ENCODE measurements at regions not wholly inside any gene's neighbourhood (a gene's known extent, or its start where the extent isn't known, plus 50 kb on each side); places are given as distances from the start of the nearest gene placed in this dataset.

DNA sequence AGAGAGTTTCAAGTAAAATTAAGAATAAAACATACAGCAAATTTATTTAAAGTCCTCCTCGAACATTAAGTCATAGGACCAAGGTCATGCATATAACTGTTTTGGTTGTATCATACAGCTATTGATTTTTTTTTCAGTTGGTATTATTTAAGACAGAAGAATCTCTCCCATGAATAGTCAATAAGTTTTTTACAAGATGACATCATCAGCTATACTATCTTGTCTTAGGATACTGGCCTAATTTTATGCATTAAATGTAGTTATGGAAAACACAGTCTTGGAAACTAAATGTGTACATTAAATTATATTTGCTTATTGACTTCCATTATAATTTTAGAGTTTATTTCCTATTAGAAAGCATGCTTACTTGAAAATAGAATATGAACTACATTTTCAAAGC is 755.9 kb downstream of the PCDH19 start:
- Histone ChIP-seq H3K4me3 (ENCODE audit: low read length in 2 of 2) (no peak overlapping the region), H3K4me1 (ENCODE audit: control insufficient read depth in 2 of 2, insufficient read depth in 2 of 2, low read length in 2 of 2) (no peaks in the 10 kb centered on the region), H3K27me3 (ENCODE audit: control insufficient read depth in 2 of 2, insufficient read depth in 1 of 2, low read length in 1 of 2) (no peaks in the 10 kb centered on the region), H3K27ac (ENCODE audit: low read depth in 1 of 2, low read length in 1 of 2) (no peak overlapping the region), H3K36me3 (ENCODE audit: control insufficient read depth in 2 of 2, insufficient read depth in 2 of 2, low read length in 1 of 2) (no peaks in the 10 kb centered on the region), H3K9me3 (ENCODE audit: control insufficient read depth in 2 of 2, insufficient read depth in 1 of 2, low read length in 1 of 2) (no peaks in the 10 kb centered on the region)
- no peak for DNase-seq (ENCODE audit: low read depth in 6 of 9, low spot score in 9 of 9)
- WGBS: 94% methylated on average over 1 of the region's 1 CpG

- WGBS: 93% methylated on average over 1 of the region's 1 CpG
- no peaks in the 10 kb centered on the region for H3K27me3 ChIP-seq (ENCODE audit: control insufficient read depth in 2 of 2, insufficient read depth in 1 of 2, low read length in 1 of 2)
- no peak overlapping the region for H3K4me3 ChIP-seq (ENCODE audit: low read length in 2 of 2)
- no peaks in the 10 kb centered on the region for H3K4me1 ChIP-seq (ENCODE audit: control insufficient read depth in 2 of 2, insufficient read depth in 2 of 2, low read length in 2 of 2)
- no peaks in the 10 kb centered on the region for H3K9me3 ChIP-seq (ENCODE audit: control insufficient read depth in 2 of 2, insufficient read depth in 1 of 2, low read length in 1 of 2)
- H3K27ac ChIP-seq (ENCODE audit: low read depth in 1 of 2, low read length in 1 of 2): no peak overlapping the region
- H3K36me3 ChIP-seq (ENCODE audit: control insufficient read depth in 2 of 2, insufficient read depth in 2 of 2, low read length in 1 of 2): no peaks in the 10 kb centered on the region
- DNase-seq (ENCODE audit: low read depth in 6 of 9, low spot score in 9 of 9): no peak
Measured at GRCh38 chrX:99653352-99653751, 756.7 kb downstream of the PCDH19 start.

DNA sequence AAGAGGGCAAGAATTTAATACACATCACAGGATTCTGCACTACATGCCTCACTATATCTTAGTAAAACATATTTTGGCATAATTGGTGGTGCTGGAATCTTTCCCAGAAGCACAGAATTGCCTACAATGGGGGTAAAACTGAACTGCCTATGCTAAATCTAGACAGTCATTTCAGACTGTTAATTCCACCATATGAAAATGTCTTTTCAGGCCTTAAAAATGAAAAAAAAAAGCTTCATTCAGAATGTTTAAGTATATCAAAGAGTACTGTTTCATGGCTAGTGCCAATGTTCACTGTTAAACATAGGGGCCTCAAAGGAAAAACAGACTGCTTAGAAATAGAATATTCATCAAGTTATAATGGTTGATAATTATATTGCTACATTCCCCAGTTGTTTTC is 797.0 kb downstream of the PCDH19 start:
- Histone ChIP-seq H3K27me3 (ENCODE audit: control insufficient read depth in 2 of 2, insufficient read depth in 1 of 2, low read length in 1 of 2) (no peaks in the 10 kb centered on the region), H3K9me3 (ENCODE audit: control insufficient read depth in 2 of 2, insufficient read depth in 1 of 2, low read length in 1 of 2) (no peaks in the 10 kb centered on the region), H3K4me3 (ENCODE audit: low read length in 2 of 2) (no peak overlapping the region), H3K4me1 (ENCODE audit: control insufficient read depth in 2 of 2, insufficient read depth in 2 of 2, low read length in 2 of 2) (no peaks in the 10 kb centered on the region), H3K27ac (ENCODE audit: low read depth in 1 of 2, low read length in 1 of 2) (no peak overlapping the region), H3K36me3 (ENCODE audit: control insufficient read depth in 2 of 2, insufficient read depth in 2 of 2, low read length in 1 of 2) (no peaks in the 10 kb centered on the region)
- no peak for DNase-seq (ENCODE audit: low read depth in 6 of 9, low spot score in 9 of 9)

DNA sequence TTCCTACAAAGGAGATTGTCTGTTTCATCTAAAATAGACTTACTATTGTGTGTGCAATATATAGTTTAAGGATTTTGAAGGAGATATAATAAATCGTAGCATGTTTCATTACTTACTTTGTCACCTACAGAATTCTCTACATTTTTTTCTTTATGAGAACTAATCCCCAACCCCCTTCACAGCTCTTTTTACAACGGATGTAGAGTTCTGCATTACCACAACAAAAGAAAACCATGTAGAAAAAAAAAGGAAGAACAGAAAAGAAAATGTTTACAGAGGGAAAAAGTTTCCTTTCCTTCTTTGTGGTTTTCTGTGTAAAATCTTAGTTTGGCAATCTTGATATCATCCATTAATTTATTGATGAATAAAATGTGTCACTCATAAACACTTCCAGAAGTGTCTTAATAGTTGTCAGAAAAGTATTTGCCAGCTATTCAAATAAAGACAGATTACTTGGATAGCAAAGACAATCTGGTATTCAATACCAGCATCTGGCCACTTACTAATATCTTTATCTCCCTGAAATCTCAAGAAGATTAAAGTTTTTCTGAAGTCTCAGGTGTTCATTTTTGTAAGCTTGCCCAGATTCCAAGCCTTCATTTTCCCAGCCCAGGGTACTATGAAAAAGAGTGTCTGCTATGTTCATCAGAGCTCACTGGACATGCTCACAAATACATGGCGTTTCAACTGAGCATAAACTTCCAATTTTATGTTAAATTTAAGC is 806.8 kb downstream of the PCDH19 start:
- WGBS: 25% methylated on average over 3 of the region's 3 CpGs
- H3K4me3 ChIP-seq (ENCODE audit: low read length in 2 of 2): no peak overlapping the region
- H3K27me3 ChIP-seq (ENCODE audit: control insufficient read depth in 2 of 2, insufficient read depth in 1 of 2, low read length in 1 of 2): no peaks in the 10 kb centered on the region
- DNase-seq (ENCODE audit: low read depth in 6 of 9, low spot score in 9 of 9): peak in 4 of 9 donors; percentile 0 to 52 (median 8)
- H3K4me1 ChIP-seq (ENCODE audit: control insufficient read depth in 2 of 2, insufficient read depth in 2 of 2, low read length in 2 of 2): no peaks in the 10 kb centered on the region
- no peak overlapping the region for H3K27ac ChIP-seq (ENCODE audit: low read depth in 1 of 2, low read length in 1 of 2)
- H3K9me3 ChIP-seq (ENCODE audit: control insufficient read depth in 2 of 2, insufficient read depth in 1 of 2, low read length in 1 of 2): no peaks in the 10 kb centered on the region
- H3K36me3 ChIP-seq (ENCODE audit: control insufficient read depth in 2 of 2, insufficient read depth in 2 of 2, low read length in 1 of 2): no peaks in the 10 kb centered on the region

DNA sequence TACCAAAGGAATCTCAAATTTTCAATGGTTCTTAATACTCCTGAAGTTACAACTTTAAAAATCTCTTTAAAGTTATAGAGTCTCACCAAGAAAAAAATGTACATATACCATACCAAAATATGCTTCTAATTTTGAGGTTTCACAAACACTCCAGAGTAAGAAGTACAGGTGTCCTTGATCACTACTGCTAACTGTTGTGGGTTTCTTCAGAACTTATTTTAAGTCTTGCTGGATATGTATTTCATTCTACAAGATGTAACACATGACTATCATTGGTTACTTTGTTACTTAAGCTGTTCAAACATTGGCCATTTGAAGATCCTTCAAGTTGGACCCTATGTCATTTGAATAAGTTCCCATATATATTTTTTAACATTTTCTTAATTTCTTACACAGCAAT is 808.0 kb downstream of the PCDH19 start:
- H3K27me3 ChIP-seq (ENCODE audit: control insufficient read depth in 2 of 2, insufficient read depth in 1 of 2, low read length in 1 of 2): no peaks in the 10 kb centered on the region
- peak in 1 of 9 donors; percentile 29 for DNase-seq (ENCODE audit: low read depth in 6 of 9, low spot score in 9 of 9)
- no peaks in the 10 kb centered on the region for H3K9me3 ChIP-seq (ENCODE audit: control insufficient read depth in 2 of 2, insufficient read depth in 1 of 2, low read length in 1 of 2)
- no peaks in the 10 kb centered on the region for H3K36me3 ChIP-seq (ENCODE audit: control insufficient read depth in 2 of 2, insufficient read depth in 2 of 2, low read length in 1 of 2)
- no peaks in the 10 kb centered on the region for H3K4me1 ChIP-seq (ENCODE audit: control insufficient read depth in 2 of 2, insufficient read depth in 2 of 2, low read length in 2 of 2)
- no peak overlapping the region for H3K27ac ChIP-seq (ENCODE audit: low read depth in 1 of 2, low read length in 1 of 2)
- H3K4me3 ChIP-seq (ENCODE audit: low read length in 2 of 2): no peak overlapping the region

GRCh38 chrX:99588936-99589335 is 821.1 kb downstream of the PCDH19 start:
- Histone ChIP-seq H3K4me1 (ENCODE audit: control insufficient read depth in 2 of 2, insufficient read depth in 2 of 2, low read length in 2 of 2) (no peaks in the 10 kb centered on the region), H3K9me3 (ENCODE audit: control insufficient read depth in 2 of 2, insufficient read depth in 1 of 2, low read length in 1 of 2) (no peaks in the 10 kb centered on the region), H3K27ac (ENCODE audit: low read depth in 1 of 2, low read length in 1 of 2) (no peak overlapping the region), H3K36me3 (ENCODE audit: control insufficient read depth in 2 of 2, insufficient read depth in 2 of 2, low read length in 1 of 2) (no peaks in the 10 kb centered on the region), H3K27me3 (ENCODE audit: control insufficient read depth in 2 of 2, insufficient read depth in 1 of 2, low read length in 1 of 2) (no peaks in the 10 kb centered on the region), H3K4me3 (ENCODE audit: low read length in 2 of 2) (no peak overlapping the region)
- over 99% methylated on average over 3 of the region's 3 CpGs for WGBS
- no peak for DNase-seq (ENCODE audit: low read depth in 6 of 9, low spot score in 9 of 9)

- H3K9me3 ChIP-seq (ENCODE audit: control insufficient read depth in 2 of 2, insufficient read depth in 1 of 2, low read length in 1 of 2): no peaks in the 10 kb centered on the region
- no peaks in the 10 kb centered on the region for H3K36me3 ChIP-seq (ENCODE audit: control insufficient read depth in 2 of 2, insufficient read depth in 2 of 2, low read length in 1 of 2)
Measured at GRCh38 chrX:99572711-99573110, 837.4 kb downstream of the PCDH19 start.

DNA sequence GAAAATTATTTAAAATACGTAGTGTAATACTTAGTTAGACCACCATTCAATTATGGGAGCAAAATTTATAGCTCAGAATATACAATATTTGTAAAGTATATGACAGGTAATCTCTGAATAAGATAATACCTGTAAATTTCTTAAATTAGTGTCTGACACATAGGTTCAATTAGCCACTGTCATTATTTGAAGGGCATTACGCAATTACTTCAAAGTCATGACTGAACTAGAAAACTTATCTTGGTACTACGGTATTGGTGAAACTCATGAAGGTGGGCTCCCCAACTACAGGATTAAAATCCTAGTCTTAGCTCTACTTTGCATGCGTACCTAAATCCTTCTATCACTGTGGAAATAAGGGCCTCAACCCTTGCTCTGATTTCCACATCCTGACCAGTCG is 860.7 kb downstream of the PCDH19 start:
- H3K27me3 ChIP-seq (ENCODE audit: control insufficient read depth in 2 of 2, insufficient read depth in 1 of 2, low read length in 1 of 2): no peaks in the 10 kb centered on the region
- DNase-seq (ENCODE audit: low read depth in 6 of 9, low spot score in 9 of 9): no peak
- WGBS: 93% methylated on average over 5 of the region's 5 CpGs
- H3K4me1 ChIP-seq (ENCODE audit: control insufficient read depth in 2 of 2, insufficient read depth in 2 of 2, low read length in 2 of 2): no peaks in the 10 kb centered on the region
- H3K27ac ChIP-seq (ENCODE audit: low read depth in 1 of 2, low read length in 1 of 2): no peak overlapping the region
- H3K36me3 ChIP-seq (ENCODE audit: control insufficient read depth in 2 of 2, insufficient read depth in 2 of 2, low read length in 1 of 2): no peaks in the 10 kb centered on the region
- H3K9me3 ChIP-seq (ENCODE audit: control insufficient read depth in 2 of 2, insufficient read depth in 1 of 2, low read length in 1 of 2): no peaks in the 10 kb centered on the region
- no peak overlapping the region for H3K4me3 ChIP-seq (ENCODE audit: low read length in 2 of 2)

More at GRCh38 chrX:99572711-99573110, 837.4 kb downstream of the PCDH19 start:
- Histone ChIP-seq H3K4me3 (ENCODE audit: low read length in 2 of 2) (no peak overlapping the region), H3K27ac (ENCODE audit: low read depth in 1 of 2, low read length in 1 of 2) (no peak overlapping the region), H3K27me3 (ENCODE audit: control insufficient read depth in 2 of 2, insufficient read depth in 1 of 2, low read length in 1 of 2) (no peaks in the 10 kb centered on the region), H3K4me1 (ENCODE audit: control insufficient read depth in 2 of 2, insufficient read depth in 2 of 2, low read length in 2 of 2) (no peaks in the 10 kb centered on the region)
- DNase-seq (ENCODE audit: low read depth in 6 of 9, low spot score in 9 of 9): no peak

DNA sequence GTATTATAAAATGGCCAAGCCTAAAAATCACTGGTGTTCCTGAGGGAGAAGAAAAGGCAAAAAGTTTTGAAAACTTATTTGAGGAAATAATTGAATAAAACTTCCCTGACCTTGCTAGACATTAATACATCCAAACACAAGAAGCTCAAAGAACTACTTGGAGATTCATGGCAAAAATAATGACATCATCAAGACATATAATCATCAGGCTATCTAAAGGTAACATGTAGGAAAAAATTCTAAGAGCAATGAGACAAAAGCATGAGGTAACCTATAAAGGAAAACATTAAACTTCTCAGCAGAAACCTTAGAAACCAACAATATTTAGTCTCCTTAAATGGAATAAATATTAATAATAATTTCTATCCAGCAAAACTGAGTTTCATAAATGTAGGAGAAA is 887.6 kb downstream of the PCDH19 start:
- no peak for DNase-seq (ENCODE audit: low read depth in 6 of 9, low spot score in 9 of 9)
- no peak overlapping the region for H3K27ac ChIP-seq (ENCODE audit: low read depth in 1 of 2, low read length in 1 of 2)
- no peaks in the 10 kb centered on the region for H3K36me3 ChIP-seq (ENCODE audit: control insufficient read depth in 2 of 2, insufficient read depth in 2 of 2, low read length in 1 of 2)
- H3K4me1 ChIP-seq (ENCODE audit: control insufficient read depth in 2 of 2, insufficient read depth in 2 of 2, low read length in 2 of 2): no peaks in the 10 kb centered on the region
- H3K9me3 ChIP-seq (ENCODE audit: control insufficient read depth in 2 of 2, insufficient read depth in 1 of 2, low read length in 1 of 2): no peaks in the 10 kb centered on the region
- no peak overlapping the region for H3K4me3 ChIP-seq (ENCODE audit: low read length in 2 of 2)
- no peaks in the 10 kb centered on the region for H3K27me3 ChIP-seq (ENCODE audit: control insufficient read depth in 2 of 2, insufficient read depth in 1 of 2, low read length in 1 of 2)

DNA sequence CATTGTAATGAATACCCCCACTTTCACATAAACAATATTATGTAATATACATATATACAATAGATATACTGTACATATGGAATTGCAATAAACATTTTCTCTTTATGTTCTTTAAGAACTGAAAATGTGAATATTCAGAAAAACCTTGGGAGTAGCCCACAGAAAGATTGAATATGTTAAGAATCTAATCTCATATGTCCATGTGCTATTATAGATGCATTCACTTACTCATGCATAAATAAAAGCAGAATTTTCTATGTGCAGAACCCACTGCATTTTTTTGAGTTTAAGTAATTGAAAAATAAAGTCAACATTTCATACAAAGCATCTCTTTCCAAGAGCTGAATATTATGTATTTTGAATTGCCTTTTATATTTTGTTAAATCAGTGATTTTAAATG is 902.3 kb downstream of the PCDH19 start:
- H3K9me3 ChIP-seq (ENCODE audit: control insufficient read depth in 2 of 2, insufficient read depth in 1 of 2, low read length in 1 of 2): no peaks in the 10 kb centered on the region
- no peak overlapping the region for H3K4me3 ChIP-seq (ENCODE audit: low read length in 2 of 2)
- no peaks in the 10 kb centered on the region for H3K36me3 ChIP-seq (ENCODE audit: control insufficient read depth in 2 of 2, insufficient read depth in 2 of 2, low read length in 1 of 2)
- H3K27ac ChIP-seq (ENCODE audit: low read depth in 1 of 2, low read length in 1 of 2): no peak overlapping the region
- H3K27me3 ChIP-seq (ENCODE audit: control insufficient read depth in 2 of 2, insufficient read depth in 1 of 2, low read length in 1 of 2): no peaks in the 10 kb centered on the region
- no peak for DNase-seq (ENCODE audit: low read depth in 6 of 9, low spot score in 9 of 9)
- H3K4me1 ChIP-seq (ENCODE audit: control insufficient read depth in 2 of 2, insufficient read depth in 2 of 2, low read length in 2 of 2): no peaks in the 10 kb centered on the region
